Activated naive CD8-positive, alpha-beta T cell treated with anti-CD3 and anti-CD28 coated beads, Interleukin-2, amount 10 ng/mL, durations not matched to agents 7 days and 5 days (primary cell): ENCODE measurements at regions not wholly inside any gene's neighbourhood (a gene's known extent, or its start where the extent isn't known, plus 50 kb on each side); places are given as distances from the start of the nearest gene placed in this dataset.
"Not testable (repeated sequence)": the region's sequence is repeated elsewhere in the genome, so short reads cannot be mapped to it uniquely, and the experiment has no call there.

Experiments used
- ATAC-seq: fragments of 150-1000 bp; cut with Tn5 transposase; one replicate; pipeline ENCODE4 v1.10.0; 2021; ENCODE audit warnings: low read depth, moderate library complexity
- POLR2A ChIA-PET: fragments of 350-600 bp; sonication (Branson Sonifier 250); formaldehyde crosslinking; loops from one replicate; lab custom pipeline; 2021; ENCODE audit warnings: antibody characterized with exemption; lab: Charles Lee
- DNase-seq: peaks from one replicate; pipeline ENCODE4 v3.0.0; 2021
- H3K27ac Mint-ChIP-seq: one replicate; pipeline ENCODE4 v1.8.0; 2022; ENCODE audit warnings: mild to moderate bottlenecking, mixed read lengths
- H3K27me3 Mint-ChIP-seq: one replicate; pipeline ENCODE4 v1.8.0; 2022; ENCODE audit warnings: mild to moderate bottlenecking, moderate library complexity, mixed read lengths
- H3K36me3 Mint-ChIP-seq: one replicate; pipeline ENCODE4 v1.8.0; 2021; ENCODE audit warnings: mild to moderate bottlenecking, mixed read lengths
- H3K4me1 Mint-ChIP-seq: one replicate; pipeline ENCODE4 v1.8.0; 2021; ENCODE audit warnings: mixed read lengths
- H3K4me3 Mint-ChIP-seq: one replicate; pipeline ENCODE4 v1.8.0; 2022; ENCODE audit warnings: mild to moderate bottlenecking, moderate library complexity, mixed read lengths
- H3K9me3 Mint-ChIP-seq: one replicate; pipeline ENCODE4 v1.8.0; 2021; ENCODE audit warnings: mixed read lengths

- Mint-ChIP-seq H3K36me3 (no peaks in the 10 kb centered on the region), H3K4me1 (no peaks in the 10 kb centered on the region), H3K4me3 (no peak overlapping the region), H3K9me3 (peaks cover 26% of the 10 kb centered on the region), H3K27me3 (peaks cover 2% of the 10 kb centered on the region), H3K27ac (no peak overlapping the region)
- no peak for DNase-seq
- ATAC-seq = no peak
- POLR2A ChIA-PET = no interaction called here
These were observed 174.5 kb upstream of the NDUFV2 start for GRCh38 chr18:8928044-8928443.

GRCh38 chr18:8928847-8929780 lies 173.4 kb upstream of the NDUFV2 start:
- peaks cover 4% of the 10 kb centered on the region for H3K27me3 Mint-ChIP-seq
- peaks cover 25% of the 10 kb centered on the region for H3K9me3 Mint-ChIP-seq
- H3K27ac Mint-ChIP-seq = no peak overlapping the region
- no peak overlapping the region for H3K4me3 Mint-ChIP-seq
- no peaks in the 10 kb centered on the region for H3K4me1 Mint-ChIP-seq
- POLR2A ChIA-PET = no interaction called here
- no peak for DNase-seq
- ATAC-seq = no peak
- H3K36me3 Mint-ChIP-seq = no peaks in the 10 kb centered on the region

GRCh38 chr18:8930990-8931616 lies 171.4 kb upstream of the NDUFV2 start:
- H3K36me3 Mint-ChIP-seq = no peaks in the 10 kb centered on the region
- DNase-seq (no peak), ATAC-seq (no peak)
- no peak overlapping the region for H3K27ac Mint-ChIP-seq
- H3K27me3 Mint-ChIP-seq = peaks cover 4% of the 10 kb centered on the region
- no peak overlapping the region for H3K4me3 Mint-ChIP-seq
- POLR2A ChIA-PET = no interaction called here
- peaks cover 21% of the 10 kb centered on the region for H3K9me3 Mint-ChIP-seq
- no peaks in the 10 kb centered on the region for H3K4me1 Mint-ChIP-seq

DNA sequence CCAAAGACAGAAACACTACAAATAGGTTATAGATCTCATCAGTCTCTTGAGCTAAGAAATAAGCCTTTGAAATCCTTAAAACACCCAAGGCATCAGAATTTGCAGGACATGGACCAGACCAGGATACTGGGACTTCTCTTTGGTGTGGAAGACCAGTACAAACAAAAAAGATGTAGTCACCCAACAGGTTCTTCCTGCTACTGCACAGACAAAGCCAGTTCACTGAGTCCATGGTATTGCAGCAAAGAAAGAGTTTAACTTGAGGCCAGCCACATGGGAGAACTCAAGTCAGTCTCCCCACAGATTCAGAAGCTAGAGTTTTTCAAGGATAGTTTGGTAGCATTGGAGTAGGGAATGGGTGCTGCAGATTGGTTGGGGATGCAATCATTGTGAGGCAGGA lies 169.6 kb upstream of the NDUFV2 start:
- peaks cover 15% of the 10 kb centered on the region for H3K9me3 Mint-ChIP-seq
- no peak overlapping the region for H3K4me3 Mint-ChIP-seq
- H3K4me1 Mint-ChIP-seq = no peaks in the 10 kb centered on the region
- H3K36me3 Mint-ChIP-seq = no peaks in the 10 kb centered on the region
- ATAC-seq (no peak), DNase-seq (no peak)
- no peak overlapping the region for H3K27ac Mint-ChIP-seq
- H3K27me3 Mint-ChIP-seq = peaks cover 4% of the 10 kb centered on the region
- POLR2A ChIA-PET = no interaction called here

GRCh38 chr18:8933714-8934284 lies 168.7 kb upstream of the NDUFV2 start:
- Mint-ChIP-seq H3K4me1 (no peaks in the 10 kb centered on the region), H3K36me3 (no peaks in the 10 kb centered on the region), H3K9me3 (peaks cover 14% of the 10 kb centered on the region), H3K4me3 (no peak overlapping the region), H3K27me3 (peaks cover 4% of the 10 kb centered on the region), H3K27ac (no peak overlapping the region)
- DNase-seq (no peak), ATAC-seq (no peak)
- POLR2A ChIA-PET = no interaction called here

DNA sequence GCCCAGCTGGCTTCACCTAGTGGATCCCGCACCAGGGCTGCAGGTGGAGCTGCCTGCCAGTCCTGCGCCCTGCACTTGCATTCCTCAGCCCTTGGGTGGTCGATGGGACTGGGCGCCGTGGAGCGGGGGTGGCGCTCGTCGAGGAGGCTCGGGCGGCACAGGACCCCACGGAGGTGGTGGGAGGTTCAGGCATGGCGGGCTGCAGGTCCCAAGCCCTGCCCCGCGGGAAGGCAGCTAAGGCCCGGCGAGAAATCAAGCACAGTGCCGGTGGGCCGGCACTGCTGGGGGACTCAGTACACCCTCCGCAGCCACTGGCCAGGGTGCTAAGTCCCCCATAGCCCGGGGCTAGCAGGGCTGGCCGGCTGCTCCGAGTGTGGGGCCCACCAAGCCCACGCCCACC lies 167.2 kb upstream of the NDUFV2 start:
- DNase-seq, ATAC-seq, H3K36me3 Mint-ChIP-seq, POLR2A ChIA-PET, H3K27me3 Mint-ChIP-seq, H3K4me3 Mint-ChIP-seq, H3K4me1 Mint-ChIP-seq, H3K9me3 Mint-ChIP-seq, H3K27ac Mint-ChIP-seq: not testable (repeated sequence)

DNA sequence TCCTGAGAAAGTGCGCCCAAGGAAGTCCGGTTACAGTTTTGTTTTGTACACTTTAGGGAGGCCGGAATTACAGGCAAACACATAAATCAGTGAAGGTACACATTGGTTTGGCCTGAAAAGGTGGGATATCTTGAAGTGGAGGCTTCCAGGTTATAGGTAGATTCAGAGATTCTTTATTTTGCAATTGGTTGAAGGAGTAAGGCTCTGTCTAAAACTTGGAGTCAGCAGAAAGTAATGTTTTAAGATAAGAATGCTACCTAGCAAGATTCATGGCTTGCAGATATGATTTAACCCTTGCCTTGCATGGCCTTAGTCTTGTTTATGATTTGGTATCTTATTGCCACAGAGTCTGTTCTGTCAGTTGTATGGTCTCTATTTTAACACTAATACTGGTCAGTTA lies 165.9 kb upstream of the NDUFV2 start:
- POLR2A ChIA-PET = no interaction called here
- no peaks in the 10 kb centered on the region for H3K4me1 Mint-ChIP-seq
- peaks cover 4% of the 10 kb centered on the region for H3K27me3 Mint-ChIP-seq
- no peak for ATAC-seq
- H3K9me3 Mint-ChIP-seq = peaks cover 3% of the 10 kb centered on the region
- H3K4me3 Mint-ChIP-seq = no peak overlapping the region
- H3K27ac Mint-ChIP-seq = no peak overlapping the region
- no peak for DNase-seq
- no peaks in the 10 kb centered on the region for H3K36me3 Mint-ChIP-seq

DNA sequence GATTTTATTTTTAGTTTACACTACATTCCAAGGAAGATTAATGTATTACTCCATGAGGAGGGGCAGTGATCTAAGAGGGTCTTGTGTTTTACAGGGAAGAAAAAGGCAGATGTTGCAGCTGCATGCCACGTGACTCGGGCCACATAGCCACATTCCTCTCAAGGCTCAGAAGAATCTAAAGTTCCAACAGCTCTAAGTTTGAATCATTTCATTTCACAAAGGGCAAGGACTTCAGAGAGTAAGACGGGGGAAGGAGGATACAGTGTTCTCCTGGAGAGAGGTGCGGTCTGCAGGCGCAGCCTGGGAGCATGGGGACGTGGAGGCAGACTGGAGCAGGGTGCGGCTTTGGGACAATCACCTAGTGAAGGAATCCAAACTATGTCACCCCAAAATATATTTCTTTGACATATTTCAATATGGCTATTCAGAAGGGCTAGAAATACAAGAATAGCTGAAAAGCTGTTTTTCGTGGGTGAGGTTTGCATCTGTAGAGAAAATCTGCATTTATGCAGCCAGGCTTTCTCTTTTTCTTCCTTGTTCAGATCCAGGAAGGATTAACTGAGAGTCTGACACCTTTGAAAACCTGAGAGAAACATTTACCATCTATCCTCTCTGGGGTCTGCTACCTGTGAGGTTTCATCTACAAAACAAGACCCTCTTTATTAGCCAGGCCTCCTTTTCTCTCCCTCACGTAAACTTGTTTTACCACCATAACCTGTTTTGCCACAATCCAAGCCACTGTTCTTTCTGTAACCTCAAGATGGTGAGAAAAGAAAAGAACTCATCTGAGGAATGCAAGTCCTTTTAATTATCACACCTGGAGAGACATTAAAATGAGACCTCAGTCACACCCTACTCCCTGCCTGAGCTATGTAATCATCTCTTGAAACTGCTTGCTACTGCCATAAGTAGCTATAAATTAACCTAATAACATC lies 165.1 kb upstream of the NDUFV2 start:
- ATAC-seq (no peak), DNase-seq (no peak)
- H3K4me1 Mint-ChIP-seq = no peaks in the 10 kb centered on the region
- POLR2A ChIA-PET = no interaction called here
- H3K27me3 Mint-ChIP-seq = peaks cover 4% of the 10 kb centered on the region
- peaks cover 3% of the 10 kb centered on the region for H3K9me3 Mint-ChIP-seq
- no peaks in the 10 kb centered on the region for H3K36me3 Mint-ChIP-seq
- no peak overlapping the region for H3K4me3 Mint-ChIP-seq
- H3K27ac Mint-ChIP-seq = no peak overlapping the region

GRCh38 chr18:8938817-8939216 lies 163.7 kb upstream of the NDUFV2 start:
- Mint-ChIP-seq H3K9me3 (peaks cover 3% of the 10 kb centered on the region), H3K4me3 (no peak overlapping the region), H3K27me3 (peaks cover 2% of the 10 kb centered on the region), H3K27ac (no peak overlapping the region), H3K4me1 (no peaks in the 10 kb centered on the region), H3K36me3 (no peaks in the 10 kb centered on the region)
- DNase-seq (no peak), ATAC-seq (no peak)
- POLR2A ChIA-PET = no interaction called here

- H3K27ac Mint-ChIP-seq = no peak overlapping the region
- no peaks in the 10 kb centered on the region for H3K27me3 Mint-ChIP-seq
- no peak for DNase-seq
- POLR2A ChIA-PET = no interaction called here
- H3K4me1 Mint-ChIP-seq = no peaks in the 10 kb centered on the region
- H3K4me3 Mint-ChIP-seq = no peak overlapping the region
- ATAC-seq = no peak
- peaks cover 1% of the 10 kb centered on the region for H3K36me3 Mint-ChIP-seq
- H3K9me3 Mint-ChIP-seq = no peaks in the 10 kb centered on the region
These were observed 160.2 kb upstream of the NDUFV2 start for GRCh38 chr18:8942021-8942908.

- Mint-ChIP-seq H3K36me3 (peaks cover 1% of the 10 kb centered on the region), H3K9me3 (no peaks in the 10 kb centered on the region), H3K4me1 (no peaks in the 10 kb centered on the region), H3K27ac (no peak overlapping the region), H3K4me3 (no peak overlapping the region), H3K27me3 (no peaks in the 10 kb centered on the region)
- DNase-seq = no peak
- POLR2A ChIA-PET = no interaction called here
- ATAC-seq = no peak
These were observed 159.5 kb upstream of the NDUFV2 start for GRCh38 chr18:8942909-8943545.
